HCT116 (cell line): ENCODE measurements at regions not wholly inside any gene's neighbourhood (a gene's known extent, or its start where the extent isn't known, plus 50 kb on each side); places are given as distances from the start of the nearest gene placed in this dataset.

Experiments used
- ATAC-seq: fragments of 200-7000 bp; cut with Tn5 transposase; 2 replicates; pipeline ENCODE4 v1.9.1; 2020; ENCODE audit warnings: mild to moderate bottlenecking, moderate library complexity
- BruUV-seq: library from RNA; stranded (reverse); fragments of 400-500 nt; replicated peaks from 2 replicates; lab custom pipeline; 2021; lab: Mats Ljungman, UMichigan
- CTCF ChIA-PET: fragments of 300-600 bp; sonication (Branson Sonifier 250); formaldehyde crosslinking; loops from one replicate; lab custom pipeline; 2021; ENCODE audit warnings: antibody characterized with exemption; lab: Charles Lee
- POLR2A ChIA-PET: fragments of 300-600, 350-600 bp; sonication (Branson Sonifier 250); formaldehyde crosslinking; loops from one replicate; lab custom pipeline; 2021; ENCODE audit warnings: antibody characterized with exemption; lab: Charles Lee
- RAD21 ChIA-PET, 2 experiments: fragments of 300-600 bp; sonication (Branson Sonifier 250); formaldehyde crosslinking; loops; one replicate each; lab custom pipeline; 2023; ENCODE audit warnings: low total read pairs in 2 of 2; ENCODE audit not compliant: uncharacterized antibody in 2 of 2, unreplicated experiment in 2 of 2, low non-redundant PET in 1 of 2; lab: Charles Lee
- DNase-seq: peaks from one replicate; pipeline ENCODE4 v3.0.0-alpha.2; 2010; ENCODE audit warnings: low read depth, low spot score
- H2AFZ ChIP-seq: fragments of 200-600 bp; shearing (Covaris generic), sonication (generic); 2 replicates; pipeline ENCODE4 v1.6.1; 2017; ENCODE audit warnings: low read depth, mixed run types, mixed read lengths, antibody characterized with exemption, low read length; ENCODE audit not compliant: poor library complexity, severe bottlenecking
- H3K27ac ChIP-seq: 2 replicates; pipeline ENCODE4 v1.5.1; 2012; ENCODE audit warnings: low read depth, low read length
- H3K27me3 ChIP-seq: fragments of 200-600 bp; sonication (generic); 2 replicates; pipeline ENCODE4 v1.6.1; 2016; ENCODE audit warnings: mixed run types, low read length, mixed read lengths; ENCODE audit not compliant: insufficient read depth
- H3K36me3 ChIP-seq, 2 experiments: fragments of 200-500 bp in 1 of 2; fragments of 200-600 bp in 1 of 2; sonication (Bioruptor generic) in 1 of 2; sonication (generic) in 1 of 2; 2 replicates each; pipeline versions ENCODE4 v1.5.1 to v1.6.1; 2014 to 2016; ENCODE audit warnings: low read length in 2 of 2, inconsistent platforms in 1 of 2, mixed read lengths in 1 of 2, mixed run types in 1 of 2; ENCODE audit not compliant: insufficient read depth in 2 of 2, control insufficient read depth in 1 of 2
- H3K4me1 ChIP-seq, 2 experiments: fragments of 200-600 bp in 1 of 2; sonication (generic) in 1 of 2; 2 replicates each; pipeline versions ENCODE4 v1.5.1 to v1.6.1; 2012 to 2017; ENCODE audit warnings: low read length in 2 of 2, inconsistent platforms in 1 of 2, mild to moderate bottlenecking in 1 of 2, mixed read lengths in 1 of 2, mixed run types in 1 of 2, moderate library complexity in 1 of 2; ENCODE audit not compliant: insufficient read depth in 2 of 2, control insufficient read depth in 1 of 2
- H3K4me2 ChIP-seq: fragments of 200-600 bp; sonication (generic); 2 replicates; pipeline ENCODE4 v1.6.1; 2017; ENCODE audit warnings: mixed run types, low read length, mixed read lengths
- H3K4me3 ChIP-seq, 2 experiments: fragments of 200-600 bp in 1 of 2; sonication (generic) in 1 of 2; replicated peaks in 1 of 2; 2 replicates each; pipeline ENCODE4 v1.5.1; 2011 to 2016; ENCODE audit warnings: low read length in 2 of 2, control low read depth in 1 of 2, low read depth in 1 of 2, mild to moderate bottlenecking in 1 of 2, mixed read lengths in 1 of 2, mixed run types in 1 of 2
- H3K79me2 ChIP-seq: fragments of 200-600 bp; sonication (generic); 2 replicates; pipeline ENCODE4 v1.6.1; 2017; ENCODE audit warnings: mild to moderate bottlenecking, mixed run types, low read length, moderate library complexity, mixed read lengths; ENCODE audit not compliant: insufficient read depth
- H3K9ac ChIP-seq: fragments of 200-600 bp; sonication (generic); 2 replicates; pipeline ENCODE4 v1.6.1; 2016; ENCODE audit warnings: low read length, mixed read lengths
- H3K9me2 ChIP-seq: fragments of 200-600 bp; sonication (generic), shearing (Covaris generic); 2 replicates; pipeline ENCODE4 v1.6.1; 2017; ENCODE audit warnings: mixed run types, mild to moderate bottlenecking, moderate library complexity; ENCODE audit not compliant: insufficient read depth
- H3K9me3 ChIP-seq, 2 experiments: fragments of 200-500 bp in 1 of 2; fragments of 200-600 bp in 1 of 2; sonication (Bioruptor generic) in 1 of 2; sonication (generic) in 1 of 2; 2 replicates each; pipeline ENCODE4 v1.6.1; 2014 to 2017; ENCODE audit warnings: low read length in 2 of 2, mixed read lengths in 2 of 2, inconsistent platforms in 1 of 2, low read depth in 1 of 2, mild to moderate bottlenecking in 1 of 2, mixed run types in 1 of 2, moderate library complexity in 1 of 2; ENCODE audit not compliant: control insufficient read depth in 1 of 2, insufficient read depth in 1 of 2
- H4K20me1 ChIP-seq: fragments of 200-600 bp; sonication (generic), shearing (Covaris generic); 2 replicates; pipeline ENCODE4 v1.6.1; 2017; ENCODE audit warnings: mixed run types, mild to moderate bottlenecking, moderate library complexity; ENCODE audit not compliant: insufficient read depth
- ATF3 ChIP-seq: IDR thresholded peaks from 2 replicates; pipeline ENCODE4 v1.6.1; 2012
- CBX3 ChIP-seq: IDR thresholded peaks from 2 replicates; pipeline ENCODE4 v1.6.1; 2012; ENCODE audit warnings: low read depth
- EGR1 ChIP-seq: IDR thresholded peaks from 2 replicates; pipeline ENCODE4 v1.6.1; 2012; ENCODE audit warnings: low read depth
- EZH2phosphoT487 ChIP-seq: fragments of 200-600 bp; IDR thresholded peaks from 2 replicates; pipeline ENCODE4 v1.6.1; 2018; ENCODE audit warnings: antibody characterized with exemption, borderline replicate concordance
- FOSL1 ChIP-seq: IDR thresholded peaks from 2 replicates; pipeline ENCODE4 v1.6.1; 2012; ENCODE audit warnings: low read depth
- JUND ChIP-seq: IDR thresholded peaks from 2 replicates; pipeline ENCODE4 v1.6.1; 2012
- POLR2AphosphoS5 ChIP-seq: IDR thresholded peaks from 2 replicates; pipeline ENCODE4 v1.6.1; 2011; ENCODE audit warnings: mild to moderate bottlenecking, low read depth, low read length, moderate library complexity
- RAD21 ChIP-seq: IDR thresholded peaks from 2 replicates; pipeline ENCODE4 v1.6.1; 2012; ENCODE audit warnings: low read depth, mild to moderate bottlenecking
- REST ChIP-seq: IDR thresholded peaks from 2 replicates; pipeline ENCODE4 v1.6.1; 2012; ENCODE audit warnings: low read depth
- SIN3A ChIP-seq: IDR thresholded peaks from 2 replicates; pipeline ENCODE4 v1.6.1; 2012; ENCODE audit warnings: low read depth
- SP1 ChIP-seq: IDR thresholded peaks from 2 replicates; pipeline ENCODE4 v1.6.1; 2012; ENCODE audit warnings: low read depth
- SRF ChIP-seq: IDR thresholded peaks from 2 replicates; pipeline ENCODE4 v1.6.1; 2012; ENCODE audit warnings: low read depth
- TCF7L2 ChIP-seq: IDR thresholded peaks from 2 replicates; pipeline ENCODE4 v1.7.0; 2011; ENCODE audit warnings: borderline replicate concordance, inconsistent platforms; ENCODE audit not compliant: insufficient read depth, insufficient read length; ENCODE audit errors: extremely low read depth
- YY1 ChIP-seq: IDR thresholded peaks from 2 replicates; pipeline ENCODE4 v1.6.1; 2011; ENCODE audit warnings: low read length, low read depth, moderate library complexity, mild to moderate bottlenecking; ENCODE audit not compliant: insufficient replicate concordance; ENCODE audit errors: extremely low read depth
- ZBTB33 ChIP-seq: IDR thresholded peaks from 2 replicates; pipeline ENCODE4 v1.6.1; 2011; ENCODE audit warnings: mild to moderate bottlenecking, low read length, moderate library complexity; ENCODE audit not compliant: insufficient replicate concordance; ENCODE audit errors: extremely low read depth
- ZFX ChIP-seq: fragments of 450-650 bp; IDR thresholded peaks from 2 replicates; pipeline ENCODE4 v1.6.1; 2017
- ZNF274 ChIP-seq: fragments of 200-500 bp; sonication (Bioruptor generic); IDR thresholded peaks from 2 replicates; pipeline ENCODE4 v1.6.1; 2014; ENCODE audit warnings: mild to moderate bottlenecking, low read depth, low read length, inconsistent platforms
- intact Hi-C: fragments of 100-400 bp; cut with micrococcal nuclease; formaldehyde crosslinking; loops from 2 replicates; pipeline ENCODE4 v1.10.0; 2022
- TF ChIP-seq, protein P1 (sequence below): IDR thresholded peaks from 2 replicates; pipeline ENCODE4 v1.6.1; 2012
- TF ChIP-seq, protein P2 (sequence below), 3 experiments: fragments of 200-600 bp in 1 of 3; sonication (generic) in 1 of 3; IDR thresholded peaks in 2 of 3; conservative IDR thresholded peaks in 1 of 3; 2 replicates each; pipeline ENCODE4 v1.5.1; 2012 to 2017; ENCODE audit warnings: low read depth in 2 of 3, low read length in 2 of 3, antibody characterized with exemption in 1 of 3, borderline replicate concordance in 1 of 3, control low read depth in 1 of 3, mild to moderate bottlenecking in 1 of 3, mixed read lengths in 1 of 3, mixed run types in 1 of 3, moderate library complexity in 1 of 3; ENCODE audit not compliant: insufficient read depth in 1 of 3

DNA sequence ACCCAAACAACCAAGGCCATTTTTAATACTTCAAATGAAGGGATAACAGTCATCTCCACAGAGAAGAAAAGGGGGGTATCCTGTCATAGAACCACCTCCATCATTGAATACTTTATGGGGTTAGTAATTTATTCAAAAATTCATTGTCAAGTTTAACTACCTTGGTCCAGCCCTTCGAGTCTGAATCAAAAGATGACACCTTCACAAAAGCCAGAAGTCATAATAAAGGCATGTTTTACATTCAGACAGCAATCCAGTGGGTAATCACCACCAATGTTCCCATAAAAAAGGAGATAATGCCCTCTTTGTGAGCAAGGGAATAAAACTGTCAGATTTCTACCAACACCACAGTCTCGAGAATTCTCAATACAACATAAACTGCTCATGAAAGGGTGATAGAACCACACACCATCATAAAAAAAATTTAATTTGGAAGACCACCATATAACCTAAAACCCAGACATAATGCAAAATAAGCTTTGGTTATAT, 145.6 kb upstream of the ZBTB20 start:
- Histone ChIP-seq H3K9ac (no peak overlapping the region), H3K4me2 (no peak overlapping the region), H3K4me3 (no peak overlapping the region), H4K20me1 (no peaks in the 10 kb centered on the region), H3K9me3 (no peaks in the 10 kb centered on the region), H3K79me2 (no peaks in the 10 kb centered on the region), H2AFZ (no peak overlapping the region), H3K27ac (no peak overlapping the region), H3K9me2 (no peaks in the 10 kb centered on the region), H3K4me1 (no peaks in the 10 kb centered on the region), H3K36me3 (no peaks in the 10 kb centered on the region), H3K27me3 (no peaks in the 10 kb centered on the region)
- TF ChIP-seq CBX3: no peak
- no peak for TF ChIP-seq SRF
- no peak for TF ChIP-seq EZH2phosphoT487
- no peak for TF ChIP-seq ZNF274
- TF ChIP-seq YY1: no peak
- TF ChIP-seq REST: no peak
- TF ChIP-seq ZBTB33: no peak
- no peak for TF ChIP-seq ZFX
- TF ChIP-seq RAD21: no peak
- TF ChIP-seq FOSL1: no peak
- no peak for TF ChIP-seq JUND
- TF ChIP-seq TCF7L2: no peak
- TF ChIP-seq POLR2AphosphoS5: no peak
- TF ChIP-seq ATF3: no peak
- no peak for TF ChIP-seq SIN3A
- TF ChIP-seq, protein P1, sequence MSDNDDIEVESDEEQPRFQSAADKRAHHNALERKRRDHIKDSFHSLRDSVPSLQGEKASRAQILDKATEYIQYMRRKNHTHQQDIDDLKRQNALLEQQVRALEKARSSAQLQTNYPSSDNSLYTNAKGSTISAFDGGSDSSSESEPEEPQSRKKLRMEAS: no peak
- TF ChIP-seq EGR1: no peak
- no peak for TF ChIP-seq SP1
- TF ChIP-seq, protein P2, sequence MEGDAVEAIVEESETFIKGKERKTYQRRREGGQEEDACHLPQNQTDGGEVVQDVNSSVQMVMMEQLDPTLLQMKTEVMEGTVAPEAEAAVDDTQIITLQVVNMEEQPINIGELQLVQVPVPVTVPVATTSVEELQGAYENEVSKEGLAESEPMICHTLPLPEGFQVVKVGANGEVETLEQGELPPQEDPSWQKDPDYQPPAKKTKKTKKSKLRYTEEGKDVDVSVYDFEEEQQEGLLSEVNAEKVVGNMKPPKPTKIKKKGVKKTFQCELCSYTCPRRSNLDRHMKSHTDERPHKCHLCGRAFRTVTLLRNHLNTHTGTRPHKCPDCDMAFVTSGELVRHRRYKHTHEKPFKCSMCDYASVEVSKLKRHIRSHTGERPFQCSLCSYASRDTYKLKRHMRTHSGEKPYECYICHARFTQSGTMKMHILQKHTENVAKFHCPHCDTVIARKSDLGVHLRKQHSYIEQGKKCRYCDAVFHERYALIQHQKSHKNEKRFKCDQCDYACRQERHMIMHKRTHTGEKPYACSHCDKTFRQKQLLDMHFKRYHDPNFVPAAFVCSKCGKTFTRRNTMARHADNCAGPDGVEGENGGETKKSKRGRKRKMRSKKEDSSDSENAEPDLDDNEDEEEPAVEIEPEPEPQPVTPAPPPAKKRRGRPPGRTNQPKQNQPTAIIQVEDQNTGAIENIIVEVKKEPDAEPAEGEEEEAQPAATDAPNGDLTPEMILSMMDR (IDR thresholded peaks at IDR 0.05 in 2 of 3, conservative IDR thresholded peaks at IDR 0.05 in 1 of 3; ENCODE audit: borderline replicate concordance in 1 of 3, insufficient read depth in 1 of 3, low read depth in 2 of 3, low read length in 2 of 3): no peak
- ChIA-PET RAD21 (no interaction called here), CTCF (no interaction called here), POLR2A (no interaction called here)
- no peak for DNase-seq
- no TSS peak for BruUV-seq
- no peak for ATAC-seq
- intact Hi-C loops: no loop called here
